GM18519 (cell line): ENCODE measurements at regions not wholly inside any gene's neighbourhood (a gene's known extent, or its start where the extent isn't known, plus 50 kb on each side); places are given as distances from the start of the nearest gene placed in this dataset.

Experiments used
- ATAC-seq: cut with Tn5 transposase; IDR thresholded peaks from one replicate; pipeline ENCODE4 v1.9.1; 2021; ENCODE audit warnings: mild to moderate bottlenecking, moderate library complexity; ENCODE audit not compliant: unreplicated experiment, low FRiP score

DNA sequence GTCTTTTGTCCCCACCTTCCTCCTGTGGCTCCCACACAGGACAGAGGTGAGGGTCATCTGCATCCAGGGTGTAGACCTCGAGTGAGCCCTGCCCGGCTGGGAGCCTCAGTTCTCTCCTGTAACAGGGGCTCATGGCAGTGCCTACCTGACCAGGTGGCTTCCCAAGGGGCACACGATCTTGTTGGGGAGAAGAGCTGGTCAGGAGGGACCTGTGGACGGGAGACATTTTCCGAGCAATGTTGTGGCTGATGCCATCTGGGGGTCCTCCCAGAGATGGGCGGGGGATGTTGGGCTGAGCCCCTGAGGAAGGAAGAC lies 51.9 kb downstream of the CEBPB start:
- no peak for ATAC-seq

DNA sequence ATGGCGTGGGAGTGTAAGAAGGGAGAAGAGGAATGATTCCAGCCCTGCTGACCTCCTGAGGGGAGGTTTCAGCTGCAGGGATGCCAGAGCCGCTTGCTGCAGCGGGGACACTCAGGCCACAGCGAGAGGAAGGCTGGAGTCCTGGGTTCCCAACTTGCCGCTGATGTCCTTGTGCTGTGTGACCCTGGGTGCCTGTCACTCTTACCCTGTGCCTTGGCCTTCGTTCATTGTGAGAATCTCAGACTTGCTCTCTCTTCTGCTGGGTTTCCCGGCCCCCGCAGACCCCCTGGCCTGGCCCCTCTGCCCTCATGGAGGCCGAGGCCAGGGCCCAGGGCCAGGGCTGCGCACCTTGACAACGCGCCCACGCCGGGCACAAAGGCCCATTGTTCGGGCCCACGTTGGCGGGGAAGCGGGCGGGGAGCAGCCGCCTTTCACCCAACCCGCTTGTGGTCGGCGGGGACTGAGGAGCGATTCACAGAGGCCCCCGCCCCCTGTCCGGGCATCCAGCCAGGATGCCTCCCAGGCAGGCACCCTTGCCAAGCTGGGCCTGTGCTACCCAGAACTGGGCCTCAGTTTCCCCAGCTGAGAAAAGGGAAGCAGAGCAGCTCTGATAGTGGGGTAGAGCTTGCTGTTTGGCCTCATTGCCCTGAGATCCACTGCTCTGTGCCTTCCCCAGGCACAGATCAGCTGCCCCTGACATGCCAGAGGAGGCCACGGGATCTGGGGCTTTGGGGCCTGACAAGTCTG lies 52.4 kb downstream of the CEBPB start:
- ATAC-seq = no peak

DNA sequence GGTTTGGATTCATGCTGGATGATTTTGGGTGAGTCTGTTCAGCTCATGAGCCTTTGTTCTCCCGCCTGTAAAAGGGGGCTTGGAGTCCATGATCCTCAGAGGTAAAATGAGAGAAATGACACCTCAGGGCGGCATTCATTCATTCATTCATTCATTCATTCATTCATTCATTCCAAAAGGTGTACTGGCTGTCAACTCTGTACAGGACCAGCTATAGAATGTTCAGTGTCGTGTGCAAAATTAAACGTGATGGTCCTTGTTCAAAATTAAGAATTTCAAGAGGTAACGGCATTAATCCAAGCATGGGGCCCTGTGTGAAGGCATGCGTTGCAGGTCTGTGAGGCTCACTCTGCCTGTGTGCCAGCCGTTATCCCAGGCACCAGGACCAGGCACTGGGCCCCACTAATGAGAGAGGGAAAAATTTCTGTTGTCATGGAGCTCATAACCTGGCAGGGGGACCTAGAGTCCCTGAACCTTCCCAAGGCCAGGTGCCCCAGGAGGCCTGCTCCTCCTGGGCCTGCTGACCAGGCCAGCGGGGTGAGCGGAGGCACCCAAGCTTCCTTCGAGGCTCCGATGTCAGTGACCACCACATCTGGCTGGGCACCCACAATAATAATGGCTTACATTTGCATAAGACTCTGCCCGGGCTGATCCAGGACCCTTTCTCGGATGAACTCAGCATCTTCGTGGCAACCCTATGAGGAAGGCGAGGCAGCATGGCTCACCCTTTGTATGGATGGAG lies 53.2 kb downstream of the CEBPB start:
- ATAC-seq = no peak

DNA sequence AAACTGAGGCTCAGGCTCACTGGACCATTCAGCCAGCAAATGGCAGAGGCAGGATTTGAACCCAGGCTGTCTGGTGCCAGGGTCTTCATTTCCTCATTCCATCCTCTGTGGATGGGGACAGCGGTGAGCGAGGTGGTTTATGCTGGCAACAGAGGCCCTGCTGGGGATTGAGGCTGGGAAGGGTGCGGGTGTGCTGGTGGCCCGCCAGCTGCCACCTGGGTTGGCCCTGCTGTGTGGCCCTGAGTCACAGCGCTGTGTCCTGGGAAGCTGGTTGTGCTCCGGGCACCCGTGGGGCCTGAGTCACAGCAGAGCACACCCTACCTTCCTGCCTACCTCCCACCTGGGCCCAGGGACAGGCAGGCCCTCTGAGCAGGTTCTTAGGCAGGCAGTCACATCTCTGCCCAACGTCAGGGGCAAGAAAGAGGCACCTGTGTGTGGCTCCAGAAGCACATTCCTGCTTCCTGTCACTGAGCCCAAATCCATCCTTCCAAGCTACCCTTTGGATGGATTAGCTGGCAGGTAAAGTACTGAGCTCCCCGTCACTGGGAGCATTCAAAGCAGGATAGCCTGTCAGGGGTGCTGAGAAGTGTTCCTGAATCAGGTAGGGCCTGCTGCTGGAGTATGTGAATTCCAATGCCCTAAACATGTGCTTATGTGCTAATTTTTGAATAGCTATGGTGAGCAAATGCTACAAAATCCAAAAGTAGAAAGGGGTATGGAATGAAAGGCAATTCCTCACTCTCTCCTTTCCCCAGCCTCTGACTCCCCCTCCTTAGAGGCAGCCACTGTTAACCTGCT lies 53.9 kb downstream of the CEBPB start:
- ATAC-seq = no peak

DNA sequence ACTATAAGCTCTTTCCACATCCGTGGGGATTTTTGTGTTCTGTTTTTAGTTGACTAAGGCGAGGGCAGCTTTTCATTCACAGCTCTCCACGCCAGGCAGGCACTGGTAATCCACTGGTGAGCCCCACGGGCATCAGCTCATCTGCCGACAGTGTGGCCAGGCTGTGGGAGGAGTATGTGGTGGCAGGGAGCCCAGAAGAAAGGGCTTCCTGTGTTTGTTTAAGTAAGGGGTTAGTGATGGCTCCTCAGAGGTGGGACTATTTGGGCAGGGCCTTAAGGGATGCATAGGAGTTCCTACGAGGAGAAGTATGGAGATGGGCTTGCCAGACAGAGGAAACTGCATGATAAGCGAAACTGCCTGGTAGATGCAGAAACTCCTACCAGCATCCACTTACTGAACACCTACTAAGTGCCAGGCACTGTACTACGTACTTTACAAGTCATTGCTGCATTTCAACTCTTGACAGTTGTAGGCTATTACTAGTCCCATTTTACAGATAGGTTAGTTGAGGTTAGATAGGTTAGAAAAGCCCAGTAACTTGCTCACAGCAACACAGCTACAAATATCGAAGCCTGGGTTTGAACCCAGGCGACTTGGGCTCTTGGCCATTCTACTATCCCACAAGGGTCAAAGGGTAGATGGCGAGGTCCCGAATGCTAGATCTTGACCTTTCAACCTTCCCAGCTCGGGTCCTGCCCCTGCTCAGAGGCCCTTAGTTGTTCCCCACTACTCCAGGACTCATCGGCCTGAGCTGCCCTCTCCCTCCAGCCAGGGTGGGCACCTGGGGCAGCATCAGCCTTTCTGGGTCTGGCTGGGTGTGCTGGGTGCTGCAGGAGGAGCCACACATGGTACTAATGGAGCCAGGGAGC lies 55.1 kb downstream of the CEBPB start:
- ATAC-seq = no peak

DNA sequence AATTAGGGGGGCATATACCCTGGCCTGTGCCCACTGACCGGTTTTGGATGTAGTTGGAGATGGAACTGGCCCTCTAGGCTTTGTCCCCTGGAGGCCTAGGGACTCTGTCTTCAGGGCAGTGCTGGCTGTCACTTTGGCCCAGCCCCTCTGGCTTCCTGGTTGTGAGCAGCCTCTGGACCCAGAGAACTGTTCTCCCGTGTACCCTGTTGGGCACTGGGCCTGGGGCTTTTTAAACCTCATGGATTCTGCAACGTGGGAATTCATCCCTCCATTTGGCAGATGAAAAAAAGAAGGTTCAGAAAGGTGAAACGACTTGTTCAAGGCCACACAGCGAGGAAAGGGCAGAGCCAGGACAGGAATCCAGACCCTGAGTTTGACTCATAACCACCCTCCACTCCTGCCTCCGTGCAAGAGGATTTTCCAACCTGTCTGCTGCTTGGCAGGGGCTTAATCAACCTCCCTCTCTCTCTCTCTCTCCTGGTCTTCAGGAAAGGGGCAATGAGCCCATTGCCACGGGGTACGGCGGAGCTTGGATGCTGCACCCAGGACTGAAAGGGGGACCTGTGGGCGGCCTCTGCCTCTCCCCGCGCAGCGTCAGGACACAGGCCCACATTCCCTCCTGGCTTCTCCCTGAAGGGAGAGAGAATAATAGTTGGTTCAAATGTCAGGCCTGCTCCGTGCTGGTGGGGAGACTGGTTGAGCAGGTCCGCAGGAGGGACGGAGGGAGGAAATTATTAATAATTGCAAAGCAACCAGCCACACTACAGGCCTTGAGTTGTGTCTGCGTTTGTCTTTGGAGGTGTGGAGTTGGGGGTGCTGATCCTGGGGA lies 56.0 kb downstream of the CEBPB start:
- no peak for ATAC-seq

DNA sequence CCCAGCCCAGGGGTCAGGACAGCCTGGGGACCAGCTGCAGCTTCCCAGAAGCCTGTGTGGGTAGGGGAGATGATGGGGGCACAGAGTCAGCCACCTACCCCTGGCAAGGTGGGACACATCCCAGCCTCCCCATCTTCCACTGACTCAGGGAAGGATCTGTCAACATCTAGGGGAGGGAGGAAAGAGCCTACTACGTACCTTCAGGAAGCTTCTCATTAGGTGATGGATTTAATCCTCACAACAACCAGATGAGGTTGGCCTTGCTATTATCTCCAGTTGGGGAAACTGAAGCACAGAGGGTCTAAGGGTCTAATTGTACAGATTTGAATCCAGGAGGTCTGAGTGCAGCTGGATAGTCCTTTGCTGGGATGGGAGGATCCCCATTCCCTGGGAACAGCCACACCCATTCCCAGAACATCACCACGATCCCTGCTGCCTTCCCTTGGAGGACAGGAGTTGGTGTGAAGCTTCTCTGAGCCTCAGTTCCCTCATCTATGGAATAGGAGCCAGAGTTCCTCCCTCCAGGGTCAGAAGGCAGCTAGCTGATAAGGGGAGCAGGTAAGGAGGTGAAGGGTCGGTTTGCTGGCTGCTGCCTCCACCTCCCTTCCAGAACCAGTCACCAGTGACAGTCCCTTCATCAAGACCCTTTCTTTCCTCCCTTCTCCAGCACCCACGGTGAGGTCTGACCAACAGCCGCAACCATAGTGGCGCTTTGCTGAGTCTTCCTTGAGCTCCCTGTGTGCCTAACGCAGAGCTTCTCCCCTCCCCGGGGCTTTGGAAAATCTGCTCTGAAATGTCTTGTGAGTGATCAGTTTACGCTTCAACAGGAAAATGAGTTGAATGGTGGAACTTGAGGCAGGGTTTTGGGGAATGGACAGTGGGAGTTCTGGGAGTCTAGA lies 56.8 kb downstream of the CEBPB start:
- no peak for ATAC-seq

DNA sequence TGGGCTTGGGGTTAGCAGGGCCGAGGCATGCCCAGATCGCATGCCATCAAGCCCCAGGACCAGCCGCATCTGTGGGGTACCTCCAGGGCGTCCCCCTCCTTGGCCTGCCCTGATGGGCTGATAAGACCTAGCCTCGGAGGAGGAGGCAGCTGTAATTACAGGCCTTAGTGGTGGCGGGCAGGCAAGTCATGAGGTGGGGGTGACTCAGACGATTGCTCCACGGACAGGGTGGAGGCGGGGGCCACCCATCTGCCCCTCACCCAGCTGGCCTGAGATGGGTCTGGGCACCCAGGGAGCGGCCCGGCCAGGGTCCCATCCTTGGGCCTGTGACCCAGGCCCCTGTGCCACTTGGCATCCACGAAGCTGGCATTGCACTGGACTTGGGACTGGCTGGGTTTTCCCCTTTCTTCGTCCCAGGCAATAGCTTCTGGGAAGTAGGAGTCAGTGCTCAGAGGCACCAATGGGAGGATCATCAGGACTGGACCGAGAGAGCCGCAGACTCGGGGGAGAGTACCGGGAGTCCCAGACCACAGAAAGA lies 57.5 kb downstream of the CEBPB start:
- ATAC-seq = no peak

DNA sequence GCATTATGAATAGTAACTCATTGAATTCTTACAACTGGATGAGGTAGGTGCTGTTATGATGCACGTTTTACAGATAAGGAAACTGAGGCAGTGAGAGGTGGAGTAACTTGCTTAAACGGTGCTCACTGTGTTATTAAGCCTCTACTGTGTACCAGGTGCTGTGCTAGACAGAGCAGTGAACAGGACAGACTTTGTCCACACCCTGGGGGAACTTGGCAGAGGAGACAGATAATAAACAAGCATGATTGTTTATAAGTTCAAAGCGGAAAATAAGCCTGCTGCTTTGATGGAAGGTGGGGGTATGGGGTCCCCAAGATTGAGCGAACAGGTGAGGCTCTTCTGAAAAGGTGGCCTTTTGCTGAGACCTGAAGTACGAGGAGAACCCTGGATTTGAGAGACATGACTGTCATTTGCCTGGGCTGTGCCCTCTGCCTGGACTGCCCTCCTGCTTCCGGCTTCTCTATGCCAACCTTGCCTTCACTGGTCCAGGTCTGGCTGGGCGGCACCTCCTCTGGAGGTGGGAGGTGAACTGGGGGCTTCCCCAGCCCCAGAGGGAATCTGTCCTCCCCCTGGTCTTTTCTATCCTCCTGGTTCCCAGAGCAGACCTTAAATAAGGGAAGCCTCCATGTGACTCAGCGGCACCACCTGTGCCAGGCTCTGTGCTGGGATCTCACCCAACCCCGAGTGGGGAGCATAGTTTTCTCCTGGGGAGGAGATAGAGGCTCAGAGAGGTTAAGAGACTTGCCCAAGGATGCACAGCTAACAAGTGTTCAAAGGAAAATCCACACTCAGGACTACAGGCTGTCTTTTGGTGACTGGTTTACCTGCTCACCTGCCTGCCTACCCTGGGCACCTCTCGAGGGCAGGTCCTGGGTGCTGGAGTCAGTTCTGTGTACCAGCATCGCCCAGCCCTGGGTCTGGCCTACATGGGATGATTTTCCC lies 59.1 kb downstream of the CEBPB start:
- ATAC-seq = no peak

DNA sequence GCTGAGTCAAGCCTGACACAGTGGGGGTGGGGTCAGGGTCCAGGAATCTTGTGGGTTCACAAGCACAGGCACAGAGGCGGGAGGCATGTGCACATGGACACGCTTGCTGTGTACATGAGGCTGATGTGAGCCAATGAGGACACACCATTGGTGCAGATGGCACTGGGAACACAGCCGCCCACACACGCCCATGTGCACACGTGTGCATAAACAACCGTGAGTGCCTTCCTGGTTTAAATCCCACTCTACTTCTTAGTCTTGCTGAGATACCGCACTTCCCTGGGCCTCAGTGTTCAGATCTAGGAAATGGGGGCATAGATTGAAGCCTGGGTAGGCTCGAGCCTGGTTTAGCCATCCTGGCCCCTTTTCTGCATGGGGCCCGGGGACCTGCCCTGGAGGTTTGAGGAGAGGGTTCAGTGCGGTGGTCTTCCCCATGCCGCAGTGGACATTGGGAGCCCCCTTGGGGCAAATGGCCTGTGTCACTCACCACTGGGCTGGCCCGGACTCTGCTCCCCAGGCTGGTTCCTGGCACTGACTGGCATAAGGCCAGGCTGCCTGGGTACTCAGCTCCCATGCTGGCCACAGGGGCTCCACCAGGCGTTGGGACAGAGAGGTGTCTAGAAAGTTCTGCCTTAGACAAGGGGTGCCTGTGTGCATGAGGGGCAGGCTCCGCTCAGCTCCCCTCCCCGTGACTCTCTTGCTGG lies 60.2 kb downstream of the CEBPB start:
- no peak for ATAC-seq

DNA sequence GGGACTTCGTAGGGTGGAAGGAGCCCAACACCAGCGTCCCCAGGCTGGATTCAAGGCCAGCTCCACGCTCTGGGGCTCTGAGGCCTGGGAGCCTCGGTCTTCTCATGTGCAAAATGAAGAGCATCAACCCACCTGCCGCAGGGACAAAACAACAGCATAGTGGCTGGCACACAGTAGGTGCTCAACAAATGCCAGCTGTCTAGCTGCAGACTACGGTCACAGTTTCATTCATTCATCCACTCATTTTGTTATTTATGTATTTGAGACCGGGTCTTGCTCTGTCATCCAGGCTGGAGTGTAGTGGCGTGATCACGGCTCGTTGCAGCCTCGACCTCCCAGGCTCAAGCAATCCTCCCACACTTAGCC lies 60.7 kb downstream of the CEBPB start:
- ATAC-seq = no peak

DNA sequence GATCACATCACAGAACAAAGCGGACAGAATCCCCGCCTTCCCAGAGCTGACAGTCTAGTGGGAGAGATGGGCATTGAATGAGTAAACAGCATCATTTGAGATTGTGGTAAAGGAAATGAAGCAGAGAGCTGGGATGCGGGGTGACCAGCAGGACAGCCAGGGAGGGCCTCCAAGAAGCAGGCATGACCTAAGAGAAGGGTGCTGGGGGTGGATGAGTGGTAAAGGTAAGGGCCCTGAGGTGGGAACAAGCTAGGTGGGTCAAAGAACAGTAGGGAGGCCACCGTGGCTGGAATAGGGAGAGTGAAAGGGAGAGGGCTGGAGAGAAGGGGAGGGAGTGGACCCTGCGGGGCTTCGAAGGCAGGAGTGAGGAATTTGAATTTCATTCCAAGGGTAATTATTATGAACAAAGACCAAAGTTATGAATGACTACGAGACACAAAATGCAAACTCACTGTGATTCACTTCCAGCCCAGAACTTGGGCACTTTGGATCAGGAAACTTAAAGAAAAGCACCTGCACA lies 61.4 kb downstream of the CEBPB start:
- no peak for ATAC-seq

DNA sequence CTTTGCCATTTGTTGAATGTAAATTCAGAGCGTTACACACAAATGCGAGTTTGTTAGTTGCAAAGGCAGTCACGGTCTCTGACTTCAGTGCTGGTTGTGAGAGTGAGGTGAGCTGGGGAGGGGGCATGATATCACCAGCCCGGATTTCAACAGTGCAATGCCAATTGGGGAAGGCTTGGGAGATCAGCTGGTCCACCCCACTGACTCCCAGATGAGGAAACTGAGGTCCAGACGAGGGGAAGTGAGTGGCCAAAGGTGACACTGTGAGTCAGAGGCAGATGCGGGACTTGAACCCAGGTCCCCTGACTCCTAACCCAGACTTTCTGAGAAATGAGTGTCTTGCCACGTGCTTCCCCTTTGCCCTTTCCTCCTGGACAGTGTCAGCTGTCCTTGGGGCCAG lies 62.1 kb downstream of the CEBPB start:
- ATAC-seq = no peak

DNA sequence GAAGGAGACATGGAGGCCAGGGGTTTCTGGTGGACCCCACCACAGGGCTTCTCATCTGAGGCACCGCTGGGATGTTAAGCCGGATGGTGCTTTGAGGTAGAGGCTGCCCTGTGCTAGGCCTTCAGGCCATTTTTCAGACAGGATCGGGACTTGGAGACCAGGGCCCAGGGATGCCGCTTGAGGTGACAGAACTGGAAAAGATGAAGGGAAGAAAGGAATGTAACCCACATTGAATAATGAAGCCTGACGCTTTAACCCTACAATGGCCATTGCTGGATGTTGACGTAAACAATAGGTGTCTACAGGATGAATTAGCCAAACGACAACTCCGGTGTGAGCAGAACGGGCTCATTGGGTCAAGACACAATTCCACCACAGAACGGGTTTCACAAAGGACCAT lies 62.5 kb downstream of the CEBPB start:
- ATAC-seq = no peak

DNA sequence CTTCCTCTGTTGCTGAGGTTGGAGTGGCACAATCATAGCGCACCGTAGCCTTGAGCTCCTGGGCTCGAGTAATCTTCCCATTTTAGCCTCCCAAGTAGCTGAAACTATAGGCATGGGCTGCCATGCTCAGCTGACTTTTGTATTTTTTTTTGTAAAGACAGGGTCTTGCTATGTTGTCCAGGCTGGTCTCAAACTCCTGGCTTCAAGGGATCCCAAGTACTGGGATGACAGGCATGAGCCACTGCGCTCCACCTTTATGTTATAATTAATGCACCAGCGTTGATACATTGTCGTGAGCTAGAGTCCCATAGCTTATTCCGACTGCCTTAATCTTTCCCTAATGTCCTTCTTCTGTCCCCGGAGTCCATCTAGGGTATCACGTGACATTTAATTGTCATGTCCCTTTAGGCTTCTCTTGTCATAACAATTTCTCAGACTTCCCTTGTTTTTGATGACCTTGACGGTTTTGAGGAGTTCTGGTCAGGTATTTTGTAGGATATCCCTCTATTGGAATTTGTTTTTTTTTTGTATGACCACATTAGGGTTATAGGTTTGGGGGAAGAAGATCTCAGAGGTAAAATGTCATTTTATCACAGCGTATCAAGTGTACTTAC lies 63.9 kb downstream of the CEBPB start:
- ATAC-seq = no peak

DNA sequence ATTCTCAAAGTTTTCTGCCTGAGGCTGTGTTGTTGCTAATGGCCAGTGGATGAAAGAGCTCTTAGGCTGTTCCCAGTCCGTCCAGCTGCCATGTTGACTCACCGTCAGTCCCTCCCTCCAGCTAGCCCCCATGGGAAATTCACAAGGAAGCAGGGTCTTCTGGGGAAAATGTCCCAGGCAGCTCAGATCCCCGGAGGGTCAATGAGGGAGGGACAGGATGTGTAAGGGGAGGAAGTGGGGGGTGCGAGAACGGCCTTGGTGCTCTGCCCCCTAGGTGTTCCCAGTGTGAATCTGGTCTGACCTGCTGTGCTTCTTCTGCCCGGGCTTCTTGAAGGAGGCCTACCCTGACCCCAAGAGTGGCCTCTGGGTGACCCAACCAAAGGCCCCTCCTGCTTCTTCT lies 65.9 kb downstream of the CEBPB start:
- ATAC-seq = no peak
